Ishikawa (cell line): ENCODE measurements at regions not wholly inside any gene's neighbourhood (a gene's known extent, or its start where the extent isn't known, plus 50 kb on each side); places are given as distances from the start of the nearest gene placed in this dataset.

Experiments used
- CEBPB ChIP-seq: IDR thresholded peaks from 2 replicates; pipeline ENCODE4 v1.6.1; 2012
- CREB1 ChIP-seq: IDR thresholded peaks from 2 replicates; pipeline ENCODE4 v1.6.1; 2012; ENCODE audit warnings: low read depth
- EP300 ChIP-seq: IDR thresholded peaks from 2 replicates; pipeline ENCODE4 v1.6.1; 2012; ENCODE audit warnings: borderline replicate concordance
- FOXM1 ChIP-seq: IDR thresholded peaks from 2 replicates; pipeline ENCODE4 v1.6.1; 2012; ENCODE audit warnings: low read depth, borderline replicate concordance
- RAD21 ChIP-seq: IDR thresholded peaks from 2 replicates; pipeline ENCODE4 v1.6.1; 2012; ENCODE audit warnings: low read depth
- TAF1 ChIP-seq: IDR thresholded peaks from 2 replicates; pipeline ENCODE4 v1.6.1; 2012; ENCODE audit warnings: low read depth, mild to moderate bottlenecking
- TCF12 ChIP-seq: IDR thresholded peaks from 2 replicates; pipeline ENCODE4 v1.6.1; 2012; ENCODE audit warnings: low read depth
- TEAD4 ChIP-seq: IDR thresholded peaks from 2 replicates; pipeline ENCODE4 v1.6.1; 2012
- YY1 ChIP-seq: IDR thresholded peaks from 2 replicates; pipeline ENCODE4 v1.6.1; 2012; ENCODE audit warnings: low read depth
- ZBTB7A ChIP-seq: IDR thresholded peaks from 2 replicates; pipeline ENCODE4 v1.6.1; 2012; ENCODE audit warnings: low read depth
- TF ChIP-seq, protein P1 (sequence below): IDR thresholded peaks from 2 replicates; pipeline ENCODE4 v1.6.1; 2012; ENCODE audit warnings: low read depth, mild to moderate bottlenecking
- TF ChIP-seq, protein P2 (sequence below): IDR thresholded peaks from 2 replicates; pipeline ENCODE4 v1.6.1; 2012
- TF ChIP-seq, protein P3 (sequence below): IDR thresholded peaks from 2 replicates; pipeline ENCODE4 v1.6.1; 2012

DNA sequence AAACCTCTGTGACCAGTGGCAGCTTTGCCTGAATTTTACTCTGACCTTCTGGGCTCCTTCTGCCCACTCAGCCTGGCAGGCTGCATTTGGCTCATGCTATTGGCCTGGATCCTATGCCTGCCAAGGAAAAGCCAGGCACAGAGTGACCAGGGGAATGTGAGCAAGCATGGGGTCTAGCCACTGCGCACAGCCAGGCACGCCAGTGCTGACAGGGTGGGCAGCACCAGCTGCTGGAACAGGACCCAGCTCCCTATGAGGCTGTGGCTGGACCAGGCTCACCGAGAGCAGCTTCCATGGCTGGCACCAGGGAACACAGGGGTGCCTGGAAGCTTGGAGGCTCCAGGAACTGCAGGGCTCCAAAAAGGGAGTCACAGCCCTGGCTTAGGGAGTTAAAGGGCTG lies 311.5 kb upstream of the SYT4 start:
- TF ChIP-seq EP300 (no peak), YY1 (no peak), TCF12 (no peak), CREB1 (no peak), FOXM1 (no peak), RAD21 (no peak), TEAD4 (no peak), ZBTB7A (no peak), CEBPB (no peak), TAF1 (no peak)
- TF ChIP-seq, protein P1, sequence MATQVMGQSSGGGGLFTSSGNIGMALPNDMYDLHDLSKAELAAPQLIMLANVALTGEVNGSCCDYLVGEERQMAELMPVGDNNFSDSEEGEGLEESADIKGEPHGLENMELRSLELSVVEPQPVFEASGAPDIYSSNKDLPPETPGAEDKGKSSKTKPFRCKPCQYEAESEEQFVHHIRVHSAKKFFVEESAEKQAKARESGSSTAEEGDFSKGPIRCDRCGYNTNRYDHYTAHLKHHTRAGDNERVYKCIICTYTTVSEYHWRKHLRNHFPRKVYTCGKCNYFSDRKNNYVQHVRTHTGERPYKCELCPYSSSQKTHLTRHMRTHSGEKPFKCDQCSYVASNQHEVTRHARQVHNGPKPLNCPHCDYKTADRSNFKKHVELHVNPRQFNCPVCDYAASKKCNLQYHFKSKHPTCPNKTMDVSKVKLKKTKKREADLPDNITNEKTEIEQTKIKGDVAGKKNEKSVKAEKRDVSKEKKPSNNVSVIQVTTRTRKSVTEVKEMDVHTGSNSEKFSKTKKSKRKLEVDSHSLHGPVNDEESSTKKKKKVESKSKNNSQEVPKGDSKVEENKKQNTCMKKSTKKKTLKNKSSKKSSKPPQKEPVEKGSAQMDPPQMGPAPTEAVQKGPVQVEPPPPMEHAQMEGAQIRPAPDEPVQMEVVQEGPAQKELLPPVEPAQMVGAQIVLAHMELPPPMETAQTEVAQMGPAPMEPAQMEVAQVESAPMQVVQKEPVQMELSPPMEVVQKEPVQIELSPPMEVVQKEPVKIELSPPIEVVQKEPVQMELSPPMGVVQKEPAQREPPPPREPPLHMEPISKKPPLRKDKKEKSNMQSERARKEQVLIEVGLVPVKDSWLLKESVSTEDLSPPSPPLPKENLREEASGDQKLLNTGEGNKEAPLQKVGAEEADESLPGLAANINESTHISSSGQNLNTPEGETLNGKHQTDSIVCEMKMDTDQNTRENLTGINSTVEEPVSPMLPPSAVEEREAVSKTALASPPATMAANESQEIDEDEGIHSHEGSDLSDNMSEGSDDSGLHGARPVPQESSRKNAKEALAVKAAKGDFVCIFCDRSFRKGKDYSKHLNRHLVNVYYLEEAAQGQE: no peak
- TF ChIP-seq, protein P2, sequence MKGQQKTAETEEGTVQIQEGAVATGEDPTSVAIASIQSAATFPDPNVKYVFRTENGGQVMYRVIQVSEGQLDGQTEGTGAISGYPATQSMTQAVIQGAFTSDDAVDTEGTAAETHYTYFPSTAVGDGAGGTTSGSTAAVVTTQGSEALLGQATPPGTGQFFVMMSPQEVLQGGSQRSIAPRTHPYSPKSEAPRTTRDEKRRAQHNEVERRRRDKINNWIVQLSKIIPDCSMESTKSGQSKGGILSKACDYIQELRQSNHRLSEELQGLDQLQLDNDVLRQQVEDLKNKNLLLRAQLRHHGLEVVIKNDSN: no peak
- TF ChIP-seq, protein P3, sequence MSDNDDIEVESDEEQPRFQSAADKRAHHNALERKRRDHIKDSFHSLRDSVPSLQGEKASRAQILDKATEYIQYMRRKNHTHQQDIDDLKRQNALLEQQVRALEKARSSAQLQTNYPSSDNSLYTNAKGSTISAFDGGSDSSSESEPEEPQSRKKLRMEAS: no peak
